Uterus (tissue), 3 donors: ENCODE measurements at regions not wholly inside any gene's neighbourhood (a gene's known extent, or its start where the extent isn't known, plus 50 kb on each side); places are given as distances from the start of the nearest gene placed in this dataset.
"Not testable (repeated sequence)": the region's sequence is repeated elsewhere in the genome, so short reads cannot be mapped to it uniquely, and the experiment has no call there.

Source experiments
- DNase-seq, 2 donors: peaks; one replicate each; pipeline ENCODE4 v3.0.0-alpha.2; 2019 to 2020
- H3K27ac ChIP-seq, 2 donors: fragments of 200-600 bp; sonication (generic); 1 replicate in 1 of 2; 2 replicates in 1 of 2; pipeline ENCODE4 v1.5.1; 2016 to 2018
- H3K27me3 ChIP-seq, 2 donors: fragments of 200-600 bp; sonication (generic); one replicate each; pipeline ENCODE4 v1.5.1; 2018 to 2019; ENCODE audit warnings: control low read depth in 1 of 2
- H3K36me3 ChIP-seq, 2 donors: fragments of 200-600 bp; sonication (generic); one replicate each; pipeline ENCODE4 v1.5.1; 2019; ENCODE audit warnings: control low read depth in 1 of 2
- H3K4me1 ChIP-seq, 2 donors: fragments of 200-600 bp; sonication (generic); one replicate each; pipeline ENCODE4 v1.5.1; 2018 to 2019; ENCODE audit warnings: control low read depth in 1 of 2
- H3K4me3 ChIP-seq, 2 donors: fragments of 200-600 bp; sonication (generic); 1 replicate in 1 of 2; 2 replicates in 1 of 2; pipeline ENCODE4 v1.5.1; 2018 to 2019; ENCODE audit warnings: mild to moderate bottlenecking in 1 of 2
- H3K9me3 ChIP-seq, 2 donors: fragments of 200-600 bp; sonication (generic); one replicate each; pipeline ENCODE4 v1.5.1; 2019; ENCODE audit warnings: control low read depth in 1 of 2
- POLR2A ChIP-seq, 2 donors: fragments of 450-650 bp; IDR thresholded peaks; one replicate each; pipeline ENCODE4 v1.6.1; 2016; ENCODE audit warnings: antibody characterized with exemption in 2 of 2, mild to moderate bottlenecking in 1 of 2, moderate library complexity in 1 of 2
- intact Hi-C: fragments of 100-400 bp; cut with DNase I; formaldehyde crosslinking; loops from one replicate; pipeline ENCODE4 v1.15.1; 2023; ENCODE audit warnings: low total_unique reads
- TF ChIP-seq, protein P1 (sequence below), 4 experiments: fragments of 200-600 bp in 2 of 4; fragments of 450-650 bp in 2 of 4; sonication (generic) in 2 of 4; IDR thresholded peaks; one replicate each; pipeline ENCODE4 v1.5.1; 2016 to 2019; ENCODE audit warnings: antibody characterized with exemption in 4 of 4, mild to moderate bottlenecking in 2 of 4, moderate library complexity in 1 of 4
- donor health status: DM: yes; HTN: yes; CAD: no.

DNA sequence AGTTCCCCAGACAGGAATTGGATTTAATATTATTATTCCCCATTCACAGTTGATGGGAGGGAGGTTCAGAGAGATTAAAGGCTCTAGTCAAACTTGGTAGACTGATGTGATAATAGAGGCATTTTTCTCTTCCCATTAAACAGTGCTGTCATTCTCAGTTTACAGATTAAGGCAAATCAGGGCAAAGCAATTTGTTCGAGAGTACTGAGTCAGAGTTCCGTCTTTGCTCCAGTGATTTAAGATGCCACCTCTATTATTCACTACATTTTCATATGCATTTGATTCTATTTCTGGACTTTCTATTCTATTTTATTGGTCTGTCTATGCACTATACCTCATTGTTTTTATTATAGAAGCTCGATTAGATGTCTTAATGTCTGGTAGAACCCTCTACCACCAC is 201.0 kb upstream of the RAI14 start:
- Histone ChIP-seq H3K36me3 (no peaks in the 10 kb centered on the region), H3K4me3 (no peak overlapping the region), H3K27ac (no peak overlapping the region), H3K4me1 (no peaks in the 10 kb centered on the region), H3K27me3 (no peaks in the 10 kb centered on the region), H3K9me3 (no peaks in the 10 kb centered on the region)
- no peak for DNase-seq
- no peak for TF ChIP-seq POLR2A (IDR thresholded peaks at IDR 0.05)
- TF ChIP-seq, protein P1, sequence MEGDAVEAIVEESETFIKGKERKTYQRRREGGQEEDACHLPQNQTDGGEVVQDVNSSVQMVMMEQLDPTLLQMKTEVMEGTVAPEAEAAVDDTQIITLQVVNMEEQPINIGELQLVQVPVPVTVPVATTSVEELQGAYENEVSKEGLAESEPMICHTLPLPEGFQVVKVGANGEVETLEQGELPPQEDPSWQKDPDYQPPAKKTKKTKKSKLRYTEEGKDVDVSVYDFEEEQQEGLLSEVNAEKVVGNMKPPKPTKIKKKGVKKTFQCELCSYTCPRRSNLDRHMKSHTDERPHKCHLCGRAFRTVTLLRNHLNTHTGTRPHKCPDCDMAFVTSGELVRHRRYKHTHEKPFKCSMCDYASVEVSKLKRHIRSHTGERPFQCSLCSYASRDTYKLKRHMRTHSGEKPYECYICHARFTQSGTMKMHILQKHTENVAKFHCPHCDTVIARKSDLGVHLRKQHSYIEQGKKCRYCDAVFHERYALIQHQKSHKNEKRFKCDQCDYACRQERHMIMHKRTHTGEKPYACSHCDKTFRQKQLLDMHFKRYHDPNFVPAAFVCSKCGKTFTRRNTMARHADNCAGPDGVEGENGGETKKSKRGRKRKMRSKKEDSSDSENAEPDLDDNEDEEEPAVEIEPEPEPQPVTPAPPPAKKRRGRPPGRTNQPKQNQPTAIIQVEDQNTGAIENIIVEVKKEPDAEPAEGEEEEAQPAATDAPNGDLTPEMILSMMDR (IDR thresholded peaks at IDR 0.05) = no peak
- intact Hi-C loops = no loop called here

DNA sequence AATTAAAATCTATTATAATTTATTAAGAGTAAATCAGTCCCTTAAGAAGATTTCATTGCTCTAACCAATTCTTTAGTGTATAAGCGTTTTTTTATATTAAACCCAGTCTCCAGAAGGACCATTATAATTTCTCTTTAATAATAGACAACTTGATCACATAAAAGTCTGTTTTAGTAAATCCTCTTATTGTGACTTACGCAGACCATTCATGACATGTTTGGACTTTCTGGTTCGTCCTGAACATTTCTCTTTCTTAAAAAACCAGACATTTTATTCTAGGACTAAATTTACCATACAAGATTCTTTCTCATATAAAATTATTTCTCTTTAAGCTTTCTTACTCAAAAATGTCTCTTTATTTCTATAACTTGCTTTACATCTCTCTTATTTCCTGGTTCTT is 196.2 kb upstream of the RAI14 start:
- Histone ChIP-seq H3K9me3 (no peaks in the 10 kb centered on the region), H3K36me3 (no peaks in the 10 kb centered on the region), H3K4me3 (no peak overlapping the region), H3K4me1 (no peaks in the 10 kb centered on the region), H3K27ac (no peak overlapping the region), H3K27me3 (no peaks in the 10 kb centered on the region)
- no peak for DNase-seq
- no peak for TF ChIP-seq POLR2A (IDR thresholded peaks at IDR 0.05)
- TF ChIP-seq, protein P1 (IDR thresholded peaks at IDR 0.05) = no peak
- intact Hi-C loops = loop anchor here (10.0 kb wide), 1 partner anchor 465 kb away; no protein-coding TSS in a partner anchor

DNA sequence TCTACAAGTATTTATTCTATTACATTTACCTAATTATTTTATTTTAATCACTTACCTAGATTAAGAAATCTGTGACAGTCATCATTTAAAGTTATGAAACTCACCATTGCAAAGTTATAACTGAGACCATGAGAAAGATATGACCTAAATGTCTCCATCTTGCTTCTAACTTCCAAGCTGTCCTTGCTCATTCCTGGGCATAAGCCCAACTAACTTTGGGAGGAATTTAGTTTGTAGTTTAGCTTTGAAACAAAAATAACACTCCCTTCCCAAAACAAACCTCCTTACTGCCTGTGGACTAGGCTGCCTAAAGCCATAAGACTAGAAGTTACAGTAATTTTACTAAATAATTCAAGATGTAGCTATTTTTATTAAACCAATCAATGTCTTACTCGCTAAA is 195.6 kb upstream of the RAI14 start:
- TF ChIP-seq, protein P1 (IDR thresholded peaks at IDR 0.05) = no peak
- TF ChIP-seq POLR2A (IDR thresholded peaks at IDR 0.05) = no peak
- no peak for DNase-seq
- no peaks in the 10 kb centered on the region for H3K27me3 ChIP-seq
- intact Hi-C loops = loop anchor here (10.0 kb wide), 1 partner anchor 466 kb away; no protein-coding TSS in a partner anchor
- no peak overlapping the region for H3K4me3 ChIP-seq
- H3K36me3 ChIP-seq = no peaks in the 10 kb centered on the region
- H3K4me1 ChIP-seq = no peaks in the 10 kb centered on the region
- H3K9me3 ChIP-seq = no peaks in the 10 kb centered on the region
- H3K27ac ChIP-seq = no peak overlapping the region

DNA sequence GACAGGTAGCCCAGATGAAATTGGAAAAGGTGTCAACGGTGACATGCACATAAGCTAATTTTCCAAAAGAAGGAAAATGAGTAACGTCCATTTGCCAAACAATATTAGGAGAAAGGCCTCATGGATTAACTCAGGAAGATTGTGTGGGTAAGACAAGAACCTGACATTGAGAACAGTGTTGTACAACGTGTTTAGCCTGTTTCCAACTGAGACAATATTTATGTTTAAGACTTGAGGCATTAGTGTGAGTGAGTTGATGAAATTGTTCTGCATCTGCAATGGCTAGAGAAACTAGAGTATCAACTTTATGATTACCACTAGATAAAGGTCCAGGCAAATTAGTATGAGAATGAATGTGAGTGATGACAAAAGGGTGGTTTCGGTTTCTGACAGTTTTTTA is 191.3 kb upstream of the RAI14 start:
- Histone ChIP-seq H3K4me1 (no peaks in the 10 kb centered on the region), H3K36me3 (no peaks in the 10 kb centered on the region), H3K27ac (no peak overlapping the region), H3K9me3 (no peaks in the 10 kb centered on the region), H3K4me3 (no peak overlapping the region), H3K27me3 (no peaks in the 10 kb centered on the region)
- no peak for DNase-seq
- no peak for TF ChIP-seq POLR2A (IDR thresholded peaks at IDR 0.05)
- intact Hi-C loops = loop anchor here (10.0 kb wide), 1 partner anchor 470 kb away; no protein-coding TSS in a partner anchor

DNA sequence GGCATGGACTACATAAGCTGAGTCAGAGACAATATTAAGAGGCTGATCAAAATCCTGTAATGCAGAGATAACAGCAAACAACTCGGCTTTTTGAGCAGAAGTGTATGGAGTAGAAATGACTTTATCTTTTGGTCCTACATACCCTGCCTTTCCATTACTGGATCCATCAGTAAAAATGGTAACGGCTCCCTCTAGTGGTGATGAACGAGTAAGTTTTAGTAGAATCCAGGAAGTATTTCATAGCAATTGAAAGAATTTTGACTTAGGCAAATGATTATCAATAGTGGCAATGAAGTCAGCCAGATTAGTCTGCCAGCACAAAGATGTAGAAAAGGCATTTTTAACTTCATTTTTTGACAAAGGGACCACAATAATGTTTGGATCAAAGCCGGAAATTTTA is 190.8 kb upstream of the RAI14 start:
- TF ChIP-seq, protein P1 (IDR thresholded peaks at IDR 0.05) = peak in 2 of 4 experiments; percentile 26 to 39
- not testable (repeated sequence) for H3K4me3 ChIP-seq, H3K9me3 ChIP-seq, H3K4me1 ChIP-seq, DNase-seq, H3K27me3 ChIP-seq, H3K27ac ChIP-seq, H3K36me3 ChIP-seq
- intact Hi-C loops = loop anchor here (10.0 kb wide), 1 partner anchor 470 kb away; no protein-coding TSS in a partner anchor

DNA sequence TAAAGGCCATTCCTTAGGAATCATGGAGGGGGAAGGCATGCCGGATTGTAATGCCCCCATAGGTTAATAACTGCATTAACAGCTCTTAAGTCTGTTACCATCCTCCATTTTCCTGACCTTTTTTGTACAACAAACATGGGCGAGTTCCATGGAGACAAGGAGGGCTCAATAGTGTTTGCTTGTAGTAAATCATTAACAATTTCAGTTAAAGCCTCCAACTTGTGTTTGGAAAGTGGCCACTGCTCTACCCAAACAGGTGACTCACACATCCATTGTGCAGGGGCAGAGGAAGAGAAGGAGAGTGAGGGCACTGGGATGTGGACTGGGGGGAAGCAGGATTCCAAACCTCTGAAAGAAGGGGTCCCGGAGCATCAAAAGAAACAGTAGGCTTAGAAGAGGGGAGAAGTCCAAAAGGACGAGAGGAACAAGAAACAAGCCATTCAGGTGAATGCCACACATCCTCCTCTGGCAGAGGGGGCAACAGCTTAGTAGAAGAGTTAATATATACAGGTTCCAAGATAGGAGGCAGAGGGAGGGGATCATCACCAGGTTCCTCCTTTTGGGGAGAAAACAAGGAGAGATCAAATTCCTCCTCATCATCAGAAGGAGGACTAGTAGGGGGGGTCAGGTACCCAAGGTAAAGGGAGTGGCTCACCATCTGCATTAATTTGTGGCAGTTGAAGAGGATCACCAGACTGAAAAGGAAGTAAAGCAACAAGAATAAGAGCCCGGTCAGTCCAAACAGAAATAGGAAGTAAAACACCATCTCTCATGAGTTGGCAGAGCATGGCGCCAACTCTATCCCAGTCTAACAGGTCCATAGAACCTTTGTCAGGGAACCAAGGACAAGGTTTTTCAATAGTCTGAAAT is 189.4 kb upstream of the RAI14 start:
- DNase-seq, H3K4me3 ChIP-seq, H3K4me1 ChIP-seq, H3K27ac ChIP-seq, H3K27me3 ChIP-seq, H3K36me3 ChIP-seq, H3K9me3 ChIP-seq: not testable (repeated sequence)
- intact Hi-C loops = loop anchor here (10.0 kb wide), 1 partner anchor 472 kb away; no protein-coding TSS in a partner anchor
